ENCODE measurements at regions not wholly inside any gene's neighbourhood (a gene's known extent, or its start where the extent isn't known, plus 50 kb on each side); places are given as distances from the start of the nearest gene placed in this dataset.

DNA sequence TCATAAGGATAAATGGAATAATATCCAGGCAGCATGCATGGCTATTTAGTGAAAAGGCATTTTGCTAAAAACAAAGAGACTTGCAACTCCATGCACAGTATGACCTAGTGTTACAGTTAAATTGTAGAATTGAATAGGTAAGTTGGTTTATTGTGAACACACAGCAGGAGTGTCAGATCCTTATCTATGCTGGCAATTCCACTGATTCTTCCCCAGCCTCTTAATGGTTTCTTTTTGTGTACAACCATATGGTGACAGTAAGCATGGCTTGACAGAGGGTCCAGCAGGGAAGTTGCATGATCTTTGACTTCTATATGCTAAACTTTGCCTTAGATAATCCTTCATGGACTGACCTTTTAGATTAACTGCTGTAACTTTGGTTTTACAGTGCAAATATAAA, 936.6 kb upstream of the EPHA5 start:
- TF ChIP-seq POLR2AphosphoS5 (IDR thresholded peaks at IDR 0.05), result no peak
- TF ChIP-seq, protein P1, sequence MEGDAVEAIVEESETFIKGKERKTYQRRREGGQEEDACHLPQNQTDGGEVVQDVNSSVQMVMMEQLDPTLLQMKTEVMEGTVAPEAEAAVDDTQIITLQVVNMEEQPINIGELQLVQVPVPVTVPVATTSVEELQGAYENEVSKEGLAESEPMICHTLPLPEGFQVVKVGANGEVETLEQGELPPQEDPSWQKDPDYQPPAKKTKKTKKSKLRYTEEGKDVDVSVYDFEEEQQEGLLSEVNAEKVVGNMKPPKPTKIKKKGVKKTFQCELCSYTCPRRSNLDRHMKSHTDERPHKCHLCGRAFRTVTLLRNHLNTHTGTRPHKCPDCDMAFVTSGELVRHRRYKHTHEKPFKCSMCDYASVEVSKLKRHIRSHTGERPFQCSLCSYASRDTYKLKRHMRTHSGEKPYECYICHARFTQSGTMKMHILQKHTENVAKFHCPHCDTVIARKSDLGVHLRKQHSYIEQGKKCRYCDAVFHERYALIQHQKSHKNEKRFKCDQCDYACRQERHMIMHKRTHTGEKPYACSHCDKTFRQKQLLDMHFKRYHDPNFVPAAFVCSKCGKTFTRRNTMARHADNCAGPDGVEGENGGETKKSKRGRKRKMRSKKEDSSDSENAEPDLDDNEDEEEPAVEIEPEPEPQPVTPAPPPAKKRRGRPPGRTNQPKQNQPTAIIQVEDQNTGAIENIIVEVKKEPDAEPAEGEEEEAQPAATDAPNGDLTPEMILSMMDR (IDR thresholded peaks at IDR 0.05), result no peak
- no peak for TF ChIP-seq EP300 (IDR thresholded peaks at IDR 0.05; ENCODE audit: low read depth)
- TF ChIP-seq POLR2A (IDR thresholded peaks at IDR 0.05), result no peak
